K562 (cell line): ENCODE measurements at regions not wholly inside any gene's neighbourhood (a gene's known extent, or its start where the extent isn't known, plus 50 kb on each side); places are given as distances from the start of the nearest gene placed in this dataset.

Experiments
- ATAC-seq: fragments of 200-7000 bp; cut with Tn5 transposase; 3 replicates; pipeline ENCODE4 v1.9.1; 2020; ENCODE audit warnings: moderate library complexity
- BruUV-seq: library from RNA; stranded (reverse); fragments of 400-500 nt; replicated peaks from 2 replicates; lab custom pipeline; 2021; lab: Mats Ljungman, UMichigan
- CTCF ChIA-PET: fragments of 300-600 bp; formaldehyde crosslinking; extraction: SDS; loops from one replicate; lab custom pipeline; 2021; ENCODE audit warnings: low intra/inter-chr PET ratio; lab: Yijun Ruan, JAX
- POLR2A ChIA-PET: fragments of 300-600, 350-650 bp; sonication (Branson Sonifier 250); formaldehyde crosslinking; extraction: SDS; loops from one replicate; lab custom pipeline; 2021; ENCODE audit warnings: antibody characterized with exemption, inconsistent platforms; lab: Yijun Ruan, JAX
- DNase-seq, 4 experiments: peaks; one replicate each; pipeline versions ENCODE4 v3.0.0 to v3.0.0-alpha.2; 2011 to 2018; ENCODE audit warnings: low spot score in 3 of 4, mixed read lengths in 3 of 4; ENCODE audit errors: extremely low read depth in 1 of 4
- FAIRE-seq: peaks from 2 replicates; lab custom pipeline; 2011; peaks lifted over from hg19 to GRCh38; lab: Jason Lieb, UNC
- H2AFZ ChIP-seq: 2 replicates; pipeline ENCODE4 v1.6.0; 2011; ENCODE audit warnings: low read depth, low read length, control low read depth, inconsistent platforms
- H3K27ac ChIP-seq: fragments of 200-600 bp; 3 replicates; pipeline ENCODE4 v1.8.0; 2011; ENCODE audit warnings: low read depth, mild to moderate bottlenecking, control low read depth, inconsistent platforms, low read length, moderate library complexity, mixed read lengths; ENCODE audit errors: extremely low read depth
- H3K27me3 ChIP-seq, 2 experiments: fragments of 300-600 bp in 1 of 2; 2 replicates in 1 of 2; 3 replicates in 1 of 2; pipeline versions ENCODE4 v1.6.0 to v1.8.0; 2011; ENCODE audit warnings: inconsistent platforms in 2 of 2, low read length in 2 of 2, mild to moderate bottlenecking in 1 of 2, mixed read lengths in 1 of 2, moderate library complexity in 1 of 2; ENCODE audit not compliant: control insufficient read depth in 2 of 2, insufficient read depth in 2 of 2
- H3K36me3 ChIP-seq: fragments of 300-600 bp; 3 replicates; pipeline ENCODE4 v1.8.0; 2011; ENCODE audit warnings: mild to moderate bottlenecking, low read length, inconsistent platforms; ENCODE audit not compliant: control insufficient read depth, insufficient read depth
- H3K4me1 ChIP-seq, 2 experiments: fragments of 200-600 bp in 1 of 2; replicated peaks in 1 of 2; 2 replicates in 1 of 2; 3 replicates in 1 of 2; pipeline versions ENCODE4 v1.5.1 to v1.8.0; 2011; ENCODE audit warnings: inconsistent platforms in 2 of 2, low read length in 2 of 2, mild to moderate bottlenecking in 1 of 2, mixed read lengths in 1 of 2, moderate library complexity in 1 of 2; ENCODE audit not compliant: control insufficient read depth in 2 of 2, insufficient read depth in 2 of 2
- H3K4me2 ChIP-seq: 2 replicates; pipeline ENCODE4 v1.6.1; 2011; ENCODE audit warnings: low read length, control low read depth, inconsistent platforms, mixed read lengths; ENCODE audit not compliant: insufficient read depth
- H3K4me3 ChIP-seq: fragments of 200-600 bp; sonication (generic), shearing (Covaris generic); 2 replicates; pipeline ENCODE4 v1.5.1; 2016; ENCODE audit warnings: control low read depth, inconsistent platforms
- H3K79me2 ChIP-seq: fragments of 200-600 bp; 3 replicates; pipeline ENCODE4 v1.8.0; 2011; ENCODE audit warnings: low read length, inconsistent platforms; ENCODE audit not compliant: control insufficient read depth, insufficient read depth
- H3K9ac ChIP-seq, 2 experiments: 2 replicates each; pipeline versions ENCODE4 v1.6.0 to v1.6.1; 2011; ENCODE audit warnings: low read depth in 2 of 2, low read length in 2 of 2, control low read depth in 1 of 2, inconsistent platforms in 1 of 2, mild to moderate bottlenecking in 1 of 2, mixed read lengths in 1 of 2; ENCODE audit not compliant: insufficient read depth in 1 of 2
- H3K9me1 ChIP-seq: one replicate; pipeline ENCODE4 v1.6.0; 2011; ENCODE audit warnings: inconsistent platforms, mild to moderate bottlenecking, low read length, moderate library complexity; ENCODE audit not compliant: control insufficient read depth, insufficient read depth
- H3K9me3 ChIP-seq: replicated peaks from 2 replicates; pipeline ENCODE4 v1.5.1; 2011; ENCODE audit warnings: low read depth, low read length, inconsistent platforms; ENCODE audit not compliant: control insufficient read depth, insufficient read depth
- H4K20me1 ChIP-seq: replicated peaks from 2 replicates; pipeline ENCODE4 v1.6.1; 2011; ENCODE audit warnings: low read length, inconsistent platforms, mixed read lengths; ENCODE audit not compliant: control insufficient read depth, insufficient read depth
- ARHGAP35 ChIP-seq: fragments of 450-650 bp; IDR thresholded peaks from 2 replicates; pipeline ENCODE4 v1.6.1; 2018; ENCODE audit not compliant: partially characterized antibody
- ATF7 ChIP-seq: fragments of 450-650 bp; IDR thresholded peaks from 2 replicates; pipeline ENCODE4 v1.7.1; 2014; ENCODE audit warnings: mild to moderate bottlenecking, moderate library complexity
- BMI1 ChIP-seq: fragments of 150-350 bp; IDR thresholded peaks from 2 replicates; pipeline ENCODE4 v1.6.1; 2014; ENCODE audit warnings: low read length
- FOSL1 ChIP-seq: fragments of 200-800 bp; sonication (Bioruptor generic); conservative IDR thresholded peaks from 2 replicates; pipeline ENCODE4 v1.6.1; 2016; ENCODE audit warnings: missing genetic modification characterization, missing compliant biosample characterization
- GTF2A2 ChIP-seq: IDR thresholded peaks from 2 replicates; pipeline ENCODE4 v1.6.1; 2016; ENCODE audit warnings: mild to moderate bottlenecking, missing genetic modification characterization, missing compliant biosample characterization
- MAFF ChIP-seq: IDR thresholded peaks from 2 replicates; pipeline ENCODE4 v1.6.1; 2012; ENCODE audit warnings: low read length, improper control_type of control experiment
- MEIS2 ChIP-seq: fragments of 450-650 bp; IDR thresholded peaks from 2 replicates; pipeline ENCODE4 v1.6.1; 2014; ENCODE audit warnings: mild to moderate bottlenecking; ENCODE audit not compliant: partially characterized antibody
- SOX6 ChIP-seq: fragments of 450-650 bp; IDR thresholded peaks from 2 replicates; pipeline ENCODE4 v1.6.1; 2014; ENCODE audit warnings: mild to moderate bottlenecking
- SP2 ChIP-seq: IDR thresholded peaks from 2 replicates; pipeline ENCODE4 v1.6.1; 2011; ENCODE audit warnings: mild to moderate bottlenecking, low read depth, low read length, moderate library complexity; ENCODE audit not compliant: poor library complexity, severe bottlenecking; ENCODE audit errors: extremely low read depth
- SUPT5H ChIP-seq: fragments of 450-650 bp; IDR thresholded peaks from 2 replicates; pipeline ENCODE4 v1.6.1; 2016
- XRCC3 ChIP-seq: fragments of 450-650 bp; IDR thresholded peaks from 2 replicates; pipeline ENCODE4 v1.6.1; 2017; ENCODE audit warnings: mild to moderate bottlenecking, moderate library complexity
- ZC3H4 ChIP-seq: sonication (generic); formaldehyde crosslinking; IDR thresholded peaks from 2 replicates; pipeline ENCODE4 v1.9.0; 2021; ENCODE audit warnings: missing genetic modification reagents, borderline replicate concordance
- ZNF124 ChIP-seq: sonication (generic); formaldehyde crosslinking; IDR thresholded peaks from 2 replicates; pipeline ENCODE4 v1.8.1; 2022; ENCODE audit warnings: missing genetic modification reagents
- ZNF316 ChIP-seq: fragments of 450-650 bp; IDR thresholded peaks from 2 replicates; pipeline ENCODE4 v1.6.1; 2016
- ZNF583 ChIP-seq: fragments of 250-450 bp; sonication (Bioruptor Pico); IDR thresholded peaks from 2 replicates; pipeline ENCODE4 v1.4.0; 2020
- WGBS: fragments of 100-300 bp; shearing (Covaris generic); methylation state at CpG from one replicate; pipeline ENCODE4 v1.1.6; 2016; ENCODE audit warnings: low coverage, mixed read lengths; ENCODE audit not compliant: insufficient coverage; ENCODE audit errors: missing lambda C conversion rate; 5-methylcytosine and 5-hydroxymethylcytosine counted together
- in situ Hi-C: fragments of 300-500 bp; cut with MboI; formaldehyde crosslinking; loops from 4 replicates; pipeline ENCODE4 v1.15.0; 2018; ENCODE audit warnings: inconsistent platforms, mixed read lengths
- intact Hi-C: fragments of 100-400 bp; cut with micrococcal nuclease; formaldehyde crosslinking; loops from 2 replicates; pipeline ENCODE4 v1.14.2; 2022
- TF ChIP-seq, protein P1 (sequence below): fragments of 450-650 bp; formaldehyde crosslinking; conservative IDR thresholded peaks from 2 replicates; pipeline ENCODE4 v1.4.0; 2022; ENCODE audit warnings: mild to moderate bottlenecking, missing genetic modification characterization
- TF ChIP-seq, protein P2 (sequence below): fragments of 250-450 bp; sonication (Bioruptor Pico); IDR thresholded peaks from 2 replicates; pipeline ENCODE4 v1.6.1; 2021; ENCODE audit warnings: mild to moderate bottlenecking

DNA sequence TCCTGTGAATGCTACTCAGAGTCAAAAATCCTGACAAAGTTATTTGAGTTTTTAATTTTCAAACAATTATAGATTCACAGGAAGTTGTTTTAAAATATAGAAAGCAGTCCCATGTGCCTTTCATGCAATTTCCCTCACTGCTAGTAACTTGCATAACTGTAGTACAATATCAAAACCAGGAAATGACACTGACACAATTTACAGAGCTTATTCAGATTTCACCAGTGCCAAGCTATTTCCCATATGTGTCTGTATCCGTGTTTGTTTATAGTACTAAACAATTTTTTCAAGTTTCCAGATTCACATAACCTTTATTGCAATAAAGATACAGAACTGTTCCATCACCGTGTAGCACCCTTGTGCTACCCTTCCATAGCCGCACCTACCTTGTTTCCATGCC, 934.6 kb downstream of the PCDH17 start:
- intact Hi-C loops (no loop called here), in situ Hi-C loops (no loop called here)
- no peaks in the 10 kb centered on the region for H3K27me3 ChIP-seq
- H3K9ac ChIP-seq, result no peak overlapping the region
- no peaks in the 10 kb centered on the region for H4K20me1 ChIP-seq
- POLR2A ChIA-PET, result no interaction called here
- FAIRE-seq, result no peak
- BruUV-seq, result no TSS peak
- ATAC-seq, result no peak
- DNase-seq, result no peak
- TF ChIP-seq ATF7, result no peak
- TF ChIP-seq XRCC3, result no peak
- TF ChIP-seq MEIS2, result no peak
- TF ChIP-seq SOX6, result no peak
- no peak for TF ChIP-seq BMI1
- TF ChIP-seq MAFF, result no peak
- TF ChIP-seq, protein P1, sequence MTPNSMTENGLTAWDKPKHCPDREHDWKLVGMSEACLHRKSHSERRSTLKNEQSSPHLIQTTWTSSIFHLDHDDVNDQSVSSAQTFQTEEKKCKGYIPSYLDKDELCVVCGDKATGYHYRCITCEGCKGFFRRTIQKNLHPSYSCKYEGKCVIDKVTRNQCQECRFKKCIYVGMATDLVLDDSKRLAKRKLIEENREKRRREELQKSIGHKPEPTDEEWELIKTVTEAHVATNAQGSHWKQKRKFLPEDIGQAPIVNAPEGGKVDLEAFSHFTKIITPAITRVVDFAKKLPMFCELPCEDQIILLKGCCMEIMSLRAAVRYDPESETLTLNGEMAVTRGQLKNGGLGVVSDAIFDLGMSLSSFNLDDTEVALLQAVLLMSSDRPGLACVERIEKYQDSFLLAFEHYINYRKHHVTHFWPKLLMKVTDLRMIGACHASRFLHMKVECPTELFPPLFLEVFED (CRISPR knock-in tag), result no peak
- no peak for TF ChIP-seq ZNF124 (CRISPR knock-in tag)
- TF ChIP-seq GTF2A2, result no peak
- TF ChIP-seq ARHGAP35, result no peak
- no peak for TF ChIP-seq ZNF316
- TF ChIP-seq, protein P2, sequence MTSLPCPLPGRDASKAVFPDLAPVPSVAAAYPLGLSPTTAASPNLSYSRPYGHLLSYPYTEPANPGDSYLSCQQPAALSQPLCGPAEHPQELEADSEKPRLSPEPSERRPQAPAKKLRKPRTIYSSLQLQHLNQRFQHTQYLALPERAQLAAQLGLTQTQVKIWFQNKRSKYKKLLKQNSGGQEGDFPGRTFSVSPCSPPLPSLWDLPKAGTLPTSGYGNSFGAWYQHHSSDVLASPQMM, result no peak
- no peak for TF ChIP-seq SUPT5H
- no peak for TF ChIP-seq ZC3H4 (CRISPR knock-in tag)
- TF ChIP-seq ZNF583, result no peak
- no peak for TF ChIP-seq SP2
- TF ChIP-seq FOSL1, result no peak
- WGBS, result 0% methylated on average over 2 of the region's 3 CpGs
- H2AFZ ChIP-seq, result no peak overlapping the region
- no peaks in the 10 kb centered on the region for H3K79me2 ChIP-seq
- no peaks in the 10 kb centered on the region for H3K4me1 ChIP-seq
- no peaks in the 10 kb centered on the region for H3K9me3 ChIP-seq
- CTCF ChIA-PET, result no interaction called here
- H3K9me1 ChIP-seq, result no peaks in the 10 kb centered on the region
- no peaks in the 10 kb centered on the region for H3K36me3 ChIP-seq
- H3K4me3 ChIP-seq, result no peak overlapping the region
- H3K27ac ChIP-seq, result no peak overlapping the region
- no peak overlapping the region for H3K4me2 ChIP-seq
